ENCODE measurements at regions not wholly inside any gene's neighbourhood (a gene's known extent, or its start where the extent isn't known, plus 50 kb on each side); places are given as distances from the start of the nearest gene placed in this dataset.

DNA sequence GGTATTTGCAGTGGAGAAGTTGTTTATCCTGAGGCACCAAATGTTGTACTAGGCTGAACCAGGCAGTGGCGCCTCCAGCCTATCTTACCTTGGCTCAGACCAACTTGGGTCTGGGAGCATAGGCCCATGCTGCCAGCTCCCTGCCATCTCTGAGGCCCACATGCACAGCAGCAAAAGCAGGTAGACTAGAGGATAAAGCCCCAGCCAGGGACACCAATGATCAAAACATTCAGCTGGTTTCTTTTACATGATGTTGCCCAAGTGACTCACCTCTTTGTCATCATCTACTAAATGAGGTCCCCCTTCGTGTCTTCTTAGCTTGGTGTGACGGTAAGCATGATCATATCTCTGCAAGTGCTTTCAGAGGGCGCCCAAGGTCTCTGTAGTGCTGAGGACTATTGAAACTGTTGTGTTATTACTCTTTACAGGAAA, 112.1 kb upstream of the DRD2 start:
- intact Hi-C loops (cut with micrococcal nuclease; ENCODE audit: unreplicated experiment): no loop called here
- Histone ChIP-seq H3K9me3 (replicated peaks; ENCODE audit: control insufficient read depth, insufficient read depth, low read length) (no peaks in the 10 kb centered on the region), H3K36me3 (ENCODE audit: control insufficient read depth in 2 of 2, insufficient read depth in 2 of 2, low read length in 1 of 2) (no peaks in the 10 kb centered on the region), H3K4me2 (ENCODE audit: control insufficient read depth, insufficient read depth) (no peak overlapping the region), H2AFZ (ENCODE audit: control insufficient read depth, low read depth, low read length) (no peak overlapping the region), H3K79me2 (ENCODE audit: control insufficient read depth, insufficient read depth, low read length) (no peaks in the 10 kb centered on the region), H3K27ac (ENCODE audit: control insufficient read depth, insufficient read depth) (no peak overlapping the region), H3K27me3 (replicated peaks in 1 of 2; ENCODE audit: control insufficient read depth in 2 of 2, insufficient read depth in 2 of 2, low read length in 1 of 2) (no peaks in the 10 kb centered on the region; a peak in 1 of 4 replicates), H3K9ac (ENCODE audit: control insufficient read depth, insufficient read depth, low read length) (no peak overlapping the region), H3K4me1 (ENCODE audit: control insufficient read depth, insufficient read depth, low read length) (no peaks in the 10 kb centered on the region), H3K4me3 (no peak overlapping the region), H4K20me1 (ENCODE audit: control insufficient read depth, insufficient read depth) (no peaks in the 10 kb centered on the region)
- no TSS peak for BruUV-seq (replicated peaks)
- SMC1A ChIA-PET (ENCODE audit: uncharacterized antibody, unreplicated experiment): interaction anchor here (0.7 to 1.4 kb wide), 3 partner anchors 28 to 142 kb away, joined by 3 to 4 read pairs (median 3); no protein-coding TSS in a partner anchor
- no peak for FAIRE-seq
- 15% methylated on average over 4 of the region's 4 CpGs for WGBS (ENCODE audit: insufficient coverage, insufficient replicate concordance, low lambda C conversion rate, missing lambda C conversion rate)
- DNase-seq (ENCODE audit: low read depth, low spot score): no peak
- peak; percentile 58 for ATAC-seq
- POLR2A ChIA-PET: no interaction called here
- in situ Hi-C loops (cut with MboI): no loop called here
- CTCF ChIA-PET: no interaction called here
- RAD21 ChIA-PET (ENCODE audit: unreplicated experiment): interaction anchor here (1.3 kb wide), 1 partner anchor 209 kb away, joined by 3 read pairs; no protein-coding TSS in a partner anchor
- TF ChIP-seq SRF (IDR thresholded peaks at IDR 0.05; ENCODE audit: low read depth in 2 of 2, low read length in 2 of 2): no peak
- TF ChIP-seq CHD1 (IDR thresholded peaks at IDR 0.05; ENCODE audit: low read depth, low read length): no peak
- TF ChIP-seq NFXL1 (IDR thresholded peaks at IDR 0.05; ENCODE audit: borderline replicate concordance): no peak
- TF ChIP-seq, protein P1, sequence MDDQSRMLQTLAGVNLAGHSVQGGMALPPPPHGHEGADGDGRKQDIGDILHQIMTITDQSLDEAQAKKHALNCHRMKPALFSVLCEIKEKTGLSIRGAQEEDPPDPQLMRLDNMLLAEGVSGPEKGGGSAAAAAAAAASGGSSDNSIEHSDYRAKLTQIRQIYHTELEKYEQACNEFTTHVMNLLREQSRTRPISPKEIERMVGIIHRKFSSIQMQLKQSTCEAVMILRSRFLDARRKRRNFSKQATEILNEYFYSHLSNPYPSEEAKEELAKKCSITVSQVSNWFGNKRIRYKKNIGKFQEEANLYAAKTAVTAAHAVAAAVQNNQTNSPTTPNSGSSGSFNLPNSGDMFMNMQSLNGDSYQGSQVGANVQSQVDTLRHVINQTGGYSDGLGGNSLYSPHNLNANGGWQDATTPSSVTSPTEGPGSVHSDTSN (IDR thresholded peaks at IDR 0.05; ENCODE audit: insufficient replicate concordance, low read depth, low read length): no peak
- TF ChIP-seq KLF5 (IDR thresholded peaks at IDR 0.05; ENCODE audit: partially characterized antibody): no peak
- no peak for TF ChIP-seq GATAD2B (conservative IDR thresholded peaks at IDR 0.05; ENCODE audit: low read depth)
- no peak for TF ChIP-seq HCFC1 (IDR thresholded peaks at IDR 0.05; ENCODE audit: low read length)
- peak; percentile 36; the same call in 1 of the 2 replicates for TF ChIP-seq RUNX3 (IDR thresholded peaks at IDR 0.05; ENCODE audit: low read length)
- TF ChIP-seq, protein P2, sequence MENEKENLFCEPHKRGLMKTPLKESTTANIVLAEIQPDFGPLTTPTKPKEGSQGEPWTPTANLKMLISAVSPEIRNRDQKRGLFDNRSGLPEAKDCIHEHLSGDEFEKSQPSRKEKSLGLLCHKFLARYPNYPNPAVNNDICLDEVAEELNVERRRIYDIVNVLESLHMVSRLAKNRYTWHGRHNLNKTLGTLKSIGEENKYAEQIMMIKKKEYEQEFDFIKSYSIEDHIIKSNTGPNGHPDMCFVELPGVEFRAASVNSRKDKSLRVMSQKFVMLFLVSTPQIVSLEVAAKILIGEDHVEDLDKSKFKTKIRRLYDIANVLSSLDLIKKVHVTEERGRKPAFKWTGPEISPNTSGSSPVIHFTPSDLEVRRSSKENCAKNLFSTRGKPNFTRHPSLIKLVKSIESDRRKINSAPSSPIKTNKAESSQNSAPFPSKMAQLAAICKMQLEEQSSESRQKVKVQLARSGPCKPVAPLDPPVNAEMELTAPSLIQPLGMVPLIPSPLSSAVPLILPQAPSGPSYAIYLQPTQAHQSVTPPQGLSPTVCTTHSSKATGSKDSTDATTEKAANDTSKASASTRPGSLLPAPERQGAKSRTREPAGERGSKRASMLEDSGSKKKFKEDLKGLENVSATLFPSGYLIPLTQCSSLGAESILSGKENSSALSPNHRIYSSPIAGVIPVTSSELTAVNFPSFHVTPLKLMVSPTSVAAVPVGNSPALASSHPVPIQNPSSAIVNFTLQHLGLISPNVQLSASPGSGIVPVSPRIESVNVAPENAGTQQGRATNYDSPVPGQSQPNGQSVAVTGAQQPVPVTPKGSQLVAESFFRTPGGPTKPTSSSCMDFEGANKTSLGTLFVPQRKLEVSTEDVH (IDR thresholded peaks at IDR 0.05; ENCODE audit: low read depth, partially characterized antibody): no peak
- TF ChIP-seq MTA3 (IDR thresholded peaks at IDR 0.05; ENCODE audit: borderline replicate concordance, low read length): no peak
- TF ChIP-seq TCF12 (IDR thresholded peaks at IDR 0.05; ENCODE audit: low read depth, low read length): no peak
- TF ChIP-seq HDAC6 (IDR thresholded peaks at IDR 0.05; ENCODE audit: unreplicated experiment): no peak
- TF ChIP-seq ZBED1 (IDR thresholded peaks at IDR 0.05; ENCODE audit: borderline replicate concordance): no peak
- no peak for TF ChIP-seq POLR2AphosphoS2 (IDR thresholded peaks at IDR 0.05; ENCODE audit: low read depth, low read length)
- TF ChIP-seq TCF7 (IDR thresholded peaks at IDR 0.05; ENCODE audit: borderline replicate concordance): no peak
- TF ChIP-seq SUZ12 (IDR thresholded peaks at IDR 0.05; ENCODE audit: unreplicated experiment): no peak
- TF ChIP-seq HDAC2 (IDR thresholded peaks at IDR 0.05): no peak
- TF ChIP-seq TBL1XR1 (IDR thresholded peaks at IDR 0.05; ENCODE audit: low read depth, low read length): no peak
- TF ChIP-seq, protein P3, sequence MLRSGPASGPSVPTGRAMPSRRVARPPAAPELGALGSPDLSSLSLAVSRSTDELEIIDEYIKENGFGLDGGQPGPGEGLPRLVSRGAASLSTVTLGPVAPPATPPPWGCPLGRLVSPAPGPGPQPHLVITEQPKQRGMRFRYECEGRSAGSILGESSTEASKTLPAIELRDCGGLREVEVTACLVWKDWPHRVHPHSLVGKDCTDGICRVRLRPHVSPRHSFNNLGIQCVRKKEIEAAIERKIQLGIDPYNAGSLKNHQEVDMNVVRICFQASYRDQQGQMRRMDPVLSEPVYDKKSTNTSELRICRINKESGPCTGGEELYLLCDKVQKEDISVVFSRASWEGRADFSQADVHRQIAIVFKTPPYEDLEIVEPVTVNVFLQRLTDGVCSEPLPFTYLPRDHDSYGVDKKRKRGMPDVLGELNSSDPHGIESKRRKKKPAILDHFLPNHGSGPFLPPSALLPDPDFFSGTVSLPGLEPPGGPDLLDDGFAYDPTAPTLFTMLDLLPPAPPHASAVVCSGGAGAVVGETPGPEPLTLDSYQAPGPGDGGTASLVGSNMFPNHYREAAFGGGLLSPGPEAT (IDR thresholded peaks at IDR 0.05; ENCODE audit: low read depth): no peak
- no peak for TF ChIP-seq LARP7 (IDR thresholded peaks at IDR 0.05)
- TF ChIP-seq IKZF1 (conservative IDR thresholded peaks at IDR 0.05): no peak
- no peak for TF ChIP-seq EP300 (IDR thresholded peaks at IDR 0.05; ENCODE audit: borderline replicate concordance in 1 of 2, control insufficient read depth in 1 of 2, low read depth in 2 of 2, low read length in 2 of 2)
- TF ChIP-seq POLR2AphosphoS5 (IDR thresholded peaks at IDR 0.05; ENCODE audit: low read length): no peak
